HG02938 (cell line): ENCODE measurements at regions not wholly inside any gene's neighbourhood (a gene's known extent, or its start where the extent isn't known, plus 50 kb on each side); places are given as distances from the start of the nearest gene placed in this dataset.

Experiments used
- ATAC-seq: cut with Tn5 transposase; IDR thresholded peaks from one replicate; pipeline ENCODE4 v1.9.1; 2021; ENCODE audit warnings: mild to moderate bottlenecking, moderate library complexity; ENCODE audit not compliant: unreplicated experiment

DNA sequence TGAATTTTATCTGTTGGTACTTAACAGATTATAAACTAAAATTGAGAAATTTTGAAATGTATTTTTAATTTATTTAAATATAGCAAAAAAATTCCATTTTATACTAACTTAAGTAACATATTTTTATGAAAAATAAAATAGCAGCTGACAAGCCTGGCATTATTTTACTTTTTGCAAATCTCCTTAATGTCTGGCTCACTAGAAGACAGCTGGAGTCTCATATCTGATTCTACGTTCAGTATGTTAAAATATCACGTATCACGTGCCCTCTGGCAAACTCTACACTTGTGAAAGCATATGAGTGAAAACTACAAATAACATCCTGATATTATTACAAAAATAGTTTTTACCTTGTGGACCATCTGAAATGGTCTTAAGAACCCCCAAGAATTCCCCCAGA, 513.2 kb upstream of the NBEA start:
- ATAC-seq = no peak

- no peak for ATAC-seq
These were observed 511.8 kb upstream of the NBEA start for GRCh38 chr13:34430294-34430693.

DNA sequence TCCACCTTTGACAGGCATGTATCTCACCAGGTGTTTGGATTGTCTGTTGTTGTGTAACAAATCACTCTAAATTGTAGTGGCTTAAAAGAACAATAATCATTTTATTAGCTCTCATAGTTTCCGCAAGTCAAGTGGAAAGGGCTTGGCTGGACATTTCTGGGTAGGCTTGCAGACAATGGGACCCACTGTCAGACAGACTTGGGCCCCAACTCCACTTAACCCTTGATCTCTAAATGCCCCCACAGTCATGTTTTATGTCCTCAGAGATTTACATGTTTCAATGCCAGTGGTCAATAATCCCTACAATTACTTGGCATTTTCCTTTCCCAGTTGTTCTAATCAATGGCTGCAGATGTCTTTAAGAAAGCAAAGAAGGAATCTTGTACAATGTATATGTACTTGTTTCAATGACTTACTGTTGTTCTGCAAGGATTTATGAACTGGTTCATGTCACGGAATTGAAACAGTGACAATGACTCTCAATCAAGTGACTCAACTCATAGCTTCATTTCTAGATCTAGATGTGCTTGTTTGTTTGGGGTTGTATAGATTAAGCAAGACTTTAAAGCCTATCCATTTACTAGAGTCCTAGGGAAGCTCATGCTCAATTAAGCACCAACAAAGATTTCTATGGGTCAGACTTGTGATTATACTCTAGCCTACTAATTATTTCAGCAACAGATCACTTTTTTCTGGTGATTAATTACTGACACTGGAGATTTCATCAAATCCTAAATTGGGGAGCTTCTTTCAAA, 510.1 kb upstream of the NBEA start:
- ATAC-seq = no peak

GRCh38 chr13:34435338-34435737, 506.7 kb upstream of the NBEA start:
- ATAC-seq = no peak

GRCh38 chr13:34437873-34438272, 504.2 kb upstream of the NBEA start:
- no peak for ATAC-seq

DNA sequence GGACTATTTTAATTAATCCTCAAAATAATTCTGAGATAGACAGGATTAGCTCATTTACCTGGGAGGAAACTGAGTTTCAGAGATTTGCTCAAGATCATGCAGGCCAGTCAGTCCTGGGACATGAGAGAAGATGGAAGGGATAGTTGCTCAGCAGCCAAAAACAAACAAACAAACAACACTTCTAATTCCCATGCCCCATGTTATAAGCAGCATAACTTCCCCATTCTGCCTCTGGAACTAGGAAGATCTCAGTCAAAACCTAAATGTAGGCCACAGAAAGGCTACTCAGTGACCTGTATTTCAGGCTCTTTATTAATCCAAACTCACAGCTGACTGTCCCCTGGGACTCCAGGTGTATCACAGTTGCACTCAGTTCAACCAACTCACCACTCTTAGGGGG, 489.2 kb upstream of the NBEA start:
- ATAC-seq = no peak

DNA sequence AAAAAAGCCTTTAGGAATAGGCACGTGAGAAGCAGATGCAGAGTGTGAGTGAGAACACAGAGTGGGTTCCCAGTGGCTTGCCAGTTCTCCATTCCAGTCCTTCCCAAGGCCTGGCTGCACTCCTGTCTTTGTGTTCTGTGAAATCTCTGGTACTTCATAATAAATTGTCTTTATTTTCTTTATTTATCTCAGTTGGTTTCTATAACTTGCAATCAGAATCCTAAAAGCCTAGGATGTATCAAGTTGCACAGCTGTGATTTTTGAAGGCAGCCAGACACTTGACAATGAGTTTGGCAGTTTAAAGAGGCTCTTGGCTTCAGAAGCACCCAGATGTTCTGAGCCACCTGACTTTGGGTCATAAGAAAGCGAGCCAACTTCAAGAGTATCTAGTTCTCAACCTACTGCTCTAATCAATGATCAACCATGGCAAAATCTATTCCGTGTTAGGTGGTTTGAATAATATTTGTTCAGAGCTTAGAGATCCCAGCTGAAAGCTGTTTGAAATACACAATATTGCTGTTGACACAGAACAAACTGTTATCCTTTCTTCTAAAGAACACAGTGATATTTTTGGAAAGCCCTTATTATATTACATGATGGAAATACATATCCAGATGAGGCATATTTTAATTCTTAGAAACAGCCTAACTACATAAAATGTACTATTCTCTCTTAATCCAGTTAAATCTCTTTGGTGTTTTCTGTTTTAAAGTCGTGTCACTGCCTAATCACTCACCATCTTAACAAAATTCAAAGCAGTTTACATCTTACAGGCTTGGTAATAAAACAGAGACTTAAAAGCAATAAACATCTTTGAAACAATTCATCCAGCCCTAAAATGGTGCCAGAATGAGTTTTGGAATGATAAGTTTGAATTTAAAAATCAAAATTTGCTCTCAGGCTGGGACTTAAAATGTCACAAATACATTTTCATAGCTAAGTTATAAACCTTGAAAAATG, 483.0 kb upstream of the NBEA start:
- ATAC-seq = no peak

- ATAC-seq = no peak
These were observed 482.2 kb upstream of the NBEA start for GRCh38 chr13:34459856-34460255.

- no peak for ATAC-seq
These were observed 479.2 kb upstream of the NBEA start for GRCh38 chr13:34462843-34463242.

- no peak for ATAC-seq
These were observed 478.1 kb upstream of the NBEA start for GRCh38 chr13:34464011-34464410.

DNA sequence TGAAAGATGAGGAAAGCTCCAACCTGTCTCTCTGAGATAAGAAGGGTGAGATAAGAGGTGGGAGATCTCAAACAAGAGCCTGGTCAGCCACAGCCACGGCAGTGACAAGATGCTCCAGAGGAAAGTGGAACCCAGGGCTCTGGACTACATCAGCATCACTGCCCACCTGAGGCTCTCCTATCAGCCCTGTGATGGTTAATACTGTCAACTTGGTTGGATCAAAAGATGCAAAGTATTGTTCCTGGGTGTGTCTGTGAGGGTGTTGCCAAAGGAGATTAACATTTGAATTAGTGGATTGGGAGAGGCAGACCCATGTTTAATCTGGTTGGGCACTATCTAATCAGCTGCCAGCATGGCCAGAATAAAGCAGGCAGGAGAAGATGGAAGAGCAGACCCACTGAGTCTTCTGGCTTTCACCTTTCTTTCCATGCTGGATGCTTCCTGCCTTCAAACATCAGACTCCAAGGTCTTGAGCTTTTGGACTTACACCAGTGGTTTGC, 476.6 kb upstream of the NBEA start:
- ATAC-seq = no peak

DNA sequence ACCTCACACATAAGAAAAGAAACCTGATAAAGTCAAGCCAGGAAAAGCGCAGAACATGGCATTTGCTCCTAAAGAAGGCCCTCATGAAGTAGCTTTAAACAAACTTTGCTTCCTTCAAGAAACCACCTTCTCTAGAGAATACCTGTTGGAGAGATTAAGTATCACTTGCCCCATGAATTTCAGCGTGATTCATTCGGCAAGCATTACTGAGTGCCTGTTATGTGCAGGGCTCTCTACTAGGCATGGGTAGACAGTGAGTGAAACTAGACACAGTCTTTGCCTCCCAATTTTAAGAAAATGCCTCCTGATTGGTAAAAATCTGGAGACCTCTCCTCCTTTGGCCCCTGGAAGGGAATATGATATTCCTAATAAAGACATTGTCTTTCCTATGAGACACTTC, 475.8 kb upstream of the NBEA start:
- ATAC-seq = no peak

DNA sequence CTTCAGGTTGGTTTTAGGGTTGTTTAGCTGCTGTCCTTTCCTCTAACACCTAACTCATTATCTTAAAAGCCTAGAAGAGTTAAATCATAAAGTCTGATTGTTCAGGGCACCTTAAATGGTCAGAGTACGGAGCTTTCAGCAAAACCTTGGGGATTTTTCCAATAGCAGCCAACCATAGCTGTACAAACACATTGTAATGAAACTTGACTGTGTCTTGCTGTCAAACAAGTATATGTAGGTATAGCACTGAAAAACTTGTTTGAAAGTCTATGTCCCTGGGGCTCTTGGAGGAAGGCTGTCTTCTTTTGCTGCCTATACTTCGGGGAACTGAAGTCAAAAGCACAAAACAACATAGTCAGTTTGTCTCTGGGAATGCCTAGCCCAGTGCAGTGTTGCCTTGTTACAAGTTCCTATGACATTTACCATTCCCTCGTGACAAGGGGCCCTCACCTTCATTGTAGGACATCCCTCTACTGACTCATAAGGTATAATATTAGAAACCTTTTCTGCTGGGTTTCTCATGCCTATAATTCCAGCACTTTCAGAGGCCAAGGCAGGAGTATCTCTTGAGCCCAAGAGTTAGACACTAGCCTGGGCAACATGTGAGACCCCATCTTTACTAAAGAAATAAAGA, 474.5 kb upstream of the NBEA start:
- ATAC-seq = no peak

DNA sequence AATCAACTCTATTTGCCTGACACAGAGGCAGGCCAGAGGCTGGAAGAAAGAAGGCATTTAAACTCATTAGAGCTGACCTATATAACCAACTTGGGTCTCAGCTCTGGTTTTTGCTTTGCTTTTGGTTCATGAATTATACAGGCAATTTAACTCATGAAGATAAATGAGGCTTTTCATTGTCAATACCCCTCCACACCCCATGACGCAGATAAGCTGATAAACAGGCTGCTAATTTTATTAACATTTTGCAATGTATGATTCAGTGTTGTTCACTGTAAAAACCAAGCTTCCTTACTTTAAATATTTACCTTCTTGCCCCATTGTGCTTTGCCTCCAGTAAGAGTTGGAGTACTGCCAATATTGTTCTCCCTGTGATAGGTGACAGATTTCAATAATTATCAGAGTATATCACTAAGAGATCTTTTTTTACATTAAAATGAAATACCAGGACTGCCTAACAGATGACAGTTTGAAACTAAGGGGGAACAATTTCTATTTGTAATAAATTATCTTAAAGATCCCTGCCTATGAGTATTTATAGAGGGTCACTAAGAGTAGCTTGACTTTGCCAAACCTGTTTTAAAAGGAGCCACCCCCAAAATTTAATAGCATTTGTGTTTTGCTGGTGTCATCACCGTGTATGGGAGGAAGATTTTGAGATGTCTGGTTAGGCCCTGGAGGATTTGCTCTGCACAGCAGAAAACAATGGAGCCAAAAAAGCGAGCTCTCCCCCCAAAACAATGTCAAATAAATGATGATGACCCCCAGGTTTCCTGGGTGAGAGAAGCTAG, 472.7 kb upstream of the NBEA start:
- ATAC-seq = no peak

- no peak for ATAC-seq
These were observed 467.7 kb upstream of the NBEA start for GRCh38 chr13:34474187-34474868.

DNA sequence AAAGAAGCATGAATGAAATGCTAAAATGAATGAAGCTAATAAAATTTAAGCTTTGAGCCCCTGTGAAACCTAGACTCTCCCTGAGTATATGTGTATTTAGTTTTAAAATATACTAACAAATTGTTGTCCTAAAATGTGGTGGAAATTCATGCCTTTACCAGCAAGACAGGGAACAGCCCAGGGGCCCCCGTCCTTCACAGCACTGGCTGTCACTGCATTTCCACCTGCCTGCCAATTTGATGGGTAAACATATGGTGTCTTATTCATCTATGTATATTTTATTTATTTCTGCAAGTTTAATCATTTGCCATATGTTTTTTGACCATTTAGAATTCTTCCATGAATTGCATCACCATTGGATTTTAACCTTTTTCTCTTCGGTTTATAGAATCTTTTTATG, 463.7 kb upstream of the NBEA start:
- ATAC-seq = no peak

- ATAC-seq = no peak
These were observed 440.1 kb upstream of the NBEA start for GRCh38 chr13:34502011-34502410.

DNA sequence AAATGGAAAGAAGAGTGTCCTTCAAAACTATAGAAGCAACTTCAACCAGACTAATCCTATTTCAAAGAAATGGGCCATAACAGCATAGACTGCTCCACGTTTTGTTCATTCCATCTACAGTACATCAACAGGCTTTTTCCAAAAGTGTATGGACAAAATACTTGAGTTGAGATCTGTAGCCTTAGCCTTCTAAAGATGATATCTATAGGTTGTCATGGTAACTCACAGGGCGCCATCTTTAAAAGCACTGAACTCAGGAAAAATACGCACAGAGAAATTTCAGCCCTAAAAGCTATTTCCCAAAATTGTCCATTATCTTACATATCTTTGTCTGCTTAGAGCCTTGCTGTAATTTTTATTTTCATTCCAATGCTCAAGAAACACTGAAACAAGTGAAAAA, 439.4 kb upstream of the NBEA start:
- ATAC-seq = no peak

DNA sequence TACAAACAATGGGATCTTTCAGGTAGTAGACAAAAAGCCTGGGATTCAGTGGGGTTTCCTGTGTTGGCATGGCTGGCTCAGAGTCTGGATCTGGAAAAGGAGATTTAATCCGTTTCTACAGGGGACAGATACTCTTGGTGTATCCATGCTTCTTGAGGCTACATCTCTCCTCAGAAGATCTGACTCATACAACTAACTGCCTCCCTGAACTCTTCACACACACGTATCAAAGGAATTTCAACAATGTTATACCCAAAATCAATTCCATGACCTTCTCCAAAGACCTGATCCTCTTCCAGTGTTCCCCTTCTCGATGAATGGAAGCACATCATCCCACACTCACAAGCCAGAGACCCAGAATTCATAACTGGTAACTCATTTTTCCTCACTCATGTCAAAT, 435.3 kb upstream of the NBEA start:
- ATAC-seq = no peak

- ATAC-seq = no peak
These were observed 434.4 kb upstream of the NBEA start for GRCh38 chr13:34507630-34508029.
